ENCODE measurements at regions not wholly inside any gene's neighbourhood (a gene's known extent, or its start where the extent isn't known, plus 50 kb on each side); places are given as distances from the start of the nearest gene placed in this dataset.
A peak's percentile ranks its signal among the peaks of the same experiment; 100 is the strongest.

DNA sequence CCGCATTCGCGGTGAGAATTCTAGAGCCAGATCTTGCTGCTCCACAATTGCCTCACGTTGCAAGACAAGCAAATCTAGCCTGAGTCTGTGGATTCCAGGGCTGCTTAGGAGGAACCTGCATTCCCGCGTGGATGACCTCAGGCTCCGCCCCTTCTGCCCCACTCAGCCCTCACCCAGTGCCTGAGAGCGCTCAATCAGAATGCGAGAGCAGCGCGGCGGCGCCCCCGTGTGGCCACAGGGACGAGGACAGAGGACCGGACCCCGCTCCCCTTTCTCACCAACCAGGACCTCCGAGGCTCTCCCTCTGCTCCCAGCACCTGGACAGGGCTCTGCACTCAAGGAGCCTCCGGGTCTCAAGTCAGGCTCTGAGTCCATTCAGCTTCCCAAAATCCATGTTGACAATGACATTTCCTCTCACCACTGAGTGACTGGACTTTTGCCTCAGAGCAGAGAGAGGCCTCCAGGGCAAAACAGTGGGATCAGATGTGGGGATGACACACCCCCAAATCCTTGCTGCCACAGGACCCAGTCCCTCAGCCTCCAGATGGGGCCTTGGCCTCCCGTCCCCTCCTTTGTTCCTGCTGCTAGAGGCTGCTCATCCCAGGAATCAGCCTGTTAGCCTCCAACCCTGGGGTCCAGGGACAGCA, 52.0 kb downstream of the RPP21 start:
- Histone ChIP-seq H3K9me3 (no peaks in the 10 kb centered on the region), H3K27ac (no peak overlapping the region), H3K36me3 (no peaks in the 10 kb centered on the region), H3K4me1 (peaks cover 0 to 6% (median 5%) of the 10 kb centered on the region in 4 donors), H3K4me3 (no peak overlapping the region), H3K27me3 (peaks cover 0 to 53% (median 5%) of the 10 kb centered on the region in 3 donors)
- TF ChIP-seq EP300 (IDR thresholded peaks at IDR 0.05) (no peak), POLR2A (IDR thresholded peaks at IDR 0.05) (no peak), POLR2AphosphoS5 (IDR thresholded peaks at IDR 0.05) (peak in 1 of 3 donors; percentile 11)
- TF ChIP-seq, protein P1, sequence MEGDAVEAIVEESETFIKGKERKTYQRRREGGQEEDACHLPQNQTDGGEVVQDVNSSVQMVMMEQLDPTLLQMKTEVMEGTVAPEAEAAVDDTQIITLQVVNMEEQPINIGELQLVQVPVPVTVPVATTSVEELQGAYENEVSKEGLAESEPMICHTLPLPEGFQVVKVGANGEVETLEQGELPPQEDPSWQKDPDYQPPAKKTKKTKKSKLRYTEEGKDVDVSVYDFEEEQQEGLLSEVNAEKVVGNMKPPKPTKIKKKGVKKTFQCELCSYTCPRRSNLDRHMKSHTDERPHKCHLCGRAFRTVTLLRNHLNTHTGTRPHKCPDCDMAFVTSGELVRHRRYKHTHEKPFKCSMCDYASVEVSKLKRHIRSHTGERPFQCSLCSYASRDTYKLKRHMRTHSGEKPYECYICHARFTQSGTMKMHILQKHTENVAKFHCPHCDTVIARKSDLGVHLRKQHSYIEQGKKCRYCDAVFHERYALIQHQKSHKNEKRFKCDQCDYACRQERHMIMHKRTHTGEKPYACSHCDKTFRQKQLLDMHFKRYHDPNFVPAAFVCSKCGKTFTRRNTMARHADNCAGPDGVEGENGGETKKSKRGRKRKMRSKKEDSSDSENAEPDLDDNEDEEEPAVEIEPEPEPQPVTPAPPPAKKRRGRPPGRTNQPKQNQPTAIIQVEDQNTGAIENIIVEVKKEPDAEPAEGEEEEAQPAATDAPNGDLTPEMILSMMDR (IDR thresholded peaks at IDR 0.05), result peak in 5 of 7 experiments; percentile 75 to 84 (median 78)
- intact Hi-C loops (cut with DNase I; ENCODE audit: low total_unique reads), result loop anchor here (10.0 kb wide), 1 partner anchor 162 kb away; no protein-coding TSS in a partner anchor
- peak; percentile 88 to 89 for DNase-seq
- WGBS, 5 donors, result 11 to 15% (median 14%) methylated on average over 19 to 20 of the region's 20 CpGs

DNA sequence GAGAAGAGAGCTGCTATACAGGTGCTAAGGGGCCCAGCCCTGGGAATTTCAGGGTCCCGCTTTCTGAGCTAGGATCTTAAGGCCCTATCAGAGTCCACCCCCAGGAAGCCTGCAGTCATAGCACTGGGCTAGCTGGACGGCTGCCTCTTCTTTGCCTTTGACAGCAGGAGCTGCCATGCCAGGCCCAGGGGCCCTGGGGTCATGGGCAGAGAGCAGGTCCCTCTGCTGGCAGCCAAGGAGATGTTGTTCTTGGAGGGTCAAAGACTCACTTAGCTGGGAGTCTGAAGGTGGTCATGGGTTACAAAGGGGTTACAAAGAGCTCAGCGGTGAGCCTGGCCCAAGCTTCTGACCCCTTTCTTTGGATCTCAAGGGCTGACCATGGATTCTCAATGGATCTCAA, 52.7 kb downstream of the RPP21 start:
- Histone ChIP-seq H3K9me3 (no peaks in the 10 kb centered on the region), H3K27me3 (peaks cover 0 to 45% (median 0%) of the 10 kb centered on the region in 3 donors), H3K4me1 (peaks cover 0 to 6% (median 5%) of the 10 kb centered on the region in 4 donors), H3K27ac (no peak overlapping the region), H3K4me3 (no peak overlapping the region), H3K36me3 (no peaks in the 10 kb centered on the region)
- 62 to 77% (median 72%) methylated on average over 2 to 3 of the region's 3 CpGs for WGBS, 5 donors
- no peak for DNase-seq
- intact Hi-C loops (cut with DNase I; ENCODE audit: low total_unique reads), result loop anchor here (10.0 kb wide), 1 partner anchor 163 kb away; no protein-coding TSS in a partner anchor
- TF ChIP-seq EP300 (IDR thresholded peaks at IDR 0.05) (no peak), POLR2A (IDR thresholded peaks at IDR 0.05) (no peak), POLR2AphosphoS5 (IDR thresholded peaks at IDR 0.05) (no peak)
- TF ChIP-seq, protein P1 (IDR thresholded peaks at IDR 0.05), result no peak

DNA sequence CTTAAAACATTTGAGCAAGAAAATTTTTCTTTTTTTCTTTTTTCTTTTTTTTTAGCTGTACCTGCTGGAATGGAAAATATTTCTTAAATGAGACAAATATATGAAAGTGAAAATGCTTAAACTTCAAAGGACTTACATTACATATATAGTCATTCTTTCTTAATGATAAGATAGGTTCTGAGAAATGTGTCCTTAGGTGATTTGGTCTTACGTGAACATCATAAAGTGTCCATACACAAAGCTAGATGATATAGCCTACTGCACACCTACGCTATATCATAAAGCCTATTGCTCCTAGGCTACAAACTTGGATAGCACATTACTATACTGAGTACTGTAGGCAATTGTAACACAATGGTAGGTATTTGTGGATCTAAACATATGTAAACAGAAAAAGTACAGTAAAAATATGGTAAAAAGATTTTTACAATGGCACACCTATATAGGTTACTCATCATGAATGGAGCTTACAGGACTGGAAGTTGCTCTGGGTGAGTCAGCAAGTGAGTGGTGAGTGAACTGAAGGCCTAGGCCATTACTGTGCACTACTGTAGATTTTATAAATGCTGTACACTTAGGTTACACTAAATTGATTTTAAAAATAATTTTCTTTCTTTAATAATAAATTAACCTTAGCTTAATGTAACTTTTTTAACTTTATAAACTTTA, 54.6 kb downstream of the RPP21 start:
- Histone ChIP-seq H3K4me1 (peaks cover 0 to 6% (median 5%) of the 10 kb centered on the region in 4 donors), H3K36me3 (no peaks in the 10 kb centered on the region), H3K27ac (no peak overlapping the region), H3K27me3 (peaks cover 0 to 36% (median 0%) of the 10 kb centered on the region in 3 donors), H3K4me3 (no peak overlapping the region), H3K9me3 (no peaks in the 10 kb centered on the region)
- DNase-seq, result no peak
- 83 to 93% (median 90%) methylated on average over 2 of the region's 2 CpGs for WGBS, 5 donors
- TF ChIP-seq POLR2A (IDR thresholded peaks at IDR 0.05) (no peak), EP300 (IDR thresholded peaks at IDR 0.05) (no peak), POLR2AphosphoS5 (IDR thresholded peaks at IDR 0.05) (no peak)
- TF ChIP-seq, protein P1 (IDR thresholded peaks at IDR 0.05), result no peak
- intact Hi-C loops (cut with DNase I; ENCODE audit: low total_unique reads), result loop anchor here (10.0 kb wide), 1 partner anchor 165 kb away; no protein-coding TSS in a partner anchor

DNA sequence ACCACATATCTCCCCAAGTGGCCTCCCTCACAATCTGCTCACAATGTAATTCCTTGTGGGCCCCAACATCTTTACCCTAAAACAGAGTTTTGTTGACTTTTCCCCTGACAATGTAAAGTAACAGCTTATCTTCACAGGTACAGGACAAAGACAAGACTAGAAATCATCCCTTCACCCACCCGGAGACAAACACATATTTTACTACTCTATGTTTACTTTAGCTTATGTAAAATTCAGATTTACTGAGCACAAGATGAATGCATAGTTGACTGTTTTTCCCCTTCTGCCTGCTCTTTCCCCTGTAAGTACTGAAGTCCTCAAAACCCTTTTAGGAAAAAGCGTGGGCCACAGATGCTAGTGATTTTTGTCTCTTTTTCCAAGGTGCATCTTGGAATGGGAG, 61.0 kb downstream of the RPP21 start:
- Histone ChIP-seq H3K4me3 (no peak overlapping the region), H3K27ac (no peak overlapping the region), H3K27me3 (peaks cover 0 to 44% (median 0%) of the 10 kb centered on the region in 3 donors), H3K36me3 (no peaks in the 10 kb centered on the region), H3K4me1 (no peaks in the 10 kb centered on the region), H3K9me3 (peaks cover 0 to 19% (median 16%) of the 10 kb centered on the region in 4 donors)
- no peak for DNase-seq
- TF ChIP-seq, protein P1 (IDR thresholded peaks at IDR 0.05), result no peak
- TF ChIP-seq POLR2AphosphoS5 (IDR thresholded peaks at IDR 0.05) (no peak), EP300 (IDR thresholded peaks at IDR 0.05) (no peak), POLR2A (IDR thresholded peaks at IDR 0.05) (no peak)
- 30 to 75% (median 51%) methylated on average over 2 of the region's 2 CpGs for WGBS, 5 donors
- intact Hi-C loops (cut with DNase I; ENCODE audit: low total_unique reads), result no loop called here
